GM12801 (cell line): ENCODE measurements at regions not wholly inside any gene's neighbourhood (a gene's known extent, or its start where the extent isn't known, plus 50 kb on each side); places are given as distances from the start of the nearest gene placed in this dataset.

Experiments
- TF ChIP-seq, protein P1 (sequence below): IDR thresholded peaks from one replicate; pipeline ENCODE4 v1.5.1; 2011; ENCODE audit warnings: control low read depth; ENCODE audit not compliant: insufficient read length; ENCODE audit errors: extremely low read depth

DNA sequence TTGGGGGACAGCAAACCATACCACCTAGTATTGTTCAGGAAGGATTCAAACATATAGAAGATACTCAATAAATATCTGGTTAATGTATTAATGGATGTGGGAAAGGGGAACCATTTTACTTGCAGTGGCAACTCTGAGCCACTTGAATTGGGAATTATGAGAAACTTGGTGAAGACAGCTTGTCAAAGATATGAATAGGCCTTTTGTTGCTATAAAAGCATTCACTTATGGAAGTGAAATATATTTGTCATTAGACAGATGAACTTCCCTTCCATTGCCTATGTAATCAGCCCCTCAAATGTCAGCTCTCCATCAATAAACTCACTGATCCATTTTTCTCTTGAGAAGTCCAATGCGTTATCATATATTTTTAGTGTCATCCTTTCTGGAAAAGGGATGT is 56.1 kb downstream of the GPR85 start:
- TF ChIP-seq, protein P1, sequence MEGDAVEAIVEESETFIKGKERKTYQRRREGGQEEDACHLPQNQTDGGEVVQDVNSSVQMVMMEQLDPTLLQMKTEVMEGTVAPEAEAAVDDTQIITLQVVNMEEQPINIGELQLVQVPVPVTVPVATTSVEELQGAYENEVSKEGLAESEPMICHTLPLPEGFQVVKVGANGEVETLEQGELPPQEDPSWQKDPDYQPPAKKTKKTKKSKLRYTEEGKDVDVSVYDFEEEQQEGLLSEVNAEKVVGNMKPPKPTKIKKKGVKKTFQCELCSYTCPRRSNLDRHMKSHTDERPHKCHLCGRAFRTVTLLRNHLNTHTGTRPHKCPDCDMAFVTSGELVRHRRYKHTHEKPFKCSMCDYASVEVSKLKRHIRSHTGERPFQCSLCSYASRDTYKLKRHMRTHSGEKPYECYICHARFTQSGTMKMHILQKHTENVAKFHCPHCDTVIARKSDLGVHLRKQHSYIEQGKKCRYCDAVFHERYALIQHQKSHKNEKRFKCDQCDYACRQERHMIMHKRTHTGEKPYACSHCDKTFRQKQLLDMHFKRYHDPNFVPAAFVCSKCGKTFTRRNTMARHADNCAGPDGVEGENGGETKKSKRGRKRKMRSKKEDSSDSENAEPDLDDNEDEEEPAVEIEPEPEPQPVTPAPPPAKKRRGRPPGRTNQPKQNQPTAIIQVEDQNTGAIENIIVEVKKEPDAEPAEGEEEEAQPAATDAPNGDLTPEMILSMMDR, result no peak

DNA sequence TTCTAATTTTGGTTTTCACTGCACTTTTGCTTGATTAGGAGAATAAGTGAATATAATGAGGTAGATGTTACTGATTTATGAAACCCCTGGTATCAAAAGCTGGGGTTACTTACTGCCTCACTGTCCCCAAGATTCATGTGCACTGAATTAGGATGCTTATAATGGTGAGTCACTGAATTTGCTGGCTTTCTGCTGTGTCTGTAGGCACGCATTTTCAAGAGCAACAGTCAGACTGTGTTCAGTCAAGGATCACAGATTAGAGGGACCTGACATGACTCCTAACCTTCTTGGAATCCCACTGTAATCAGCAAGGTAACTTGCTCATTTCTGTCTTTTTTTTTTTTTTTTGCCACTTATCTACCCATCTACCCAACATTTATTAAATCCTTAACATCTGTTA is 59.7 kb downstream of the GPR85 start:
- TF ChIP-seq, protein P1, result no peak

DNA sequence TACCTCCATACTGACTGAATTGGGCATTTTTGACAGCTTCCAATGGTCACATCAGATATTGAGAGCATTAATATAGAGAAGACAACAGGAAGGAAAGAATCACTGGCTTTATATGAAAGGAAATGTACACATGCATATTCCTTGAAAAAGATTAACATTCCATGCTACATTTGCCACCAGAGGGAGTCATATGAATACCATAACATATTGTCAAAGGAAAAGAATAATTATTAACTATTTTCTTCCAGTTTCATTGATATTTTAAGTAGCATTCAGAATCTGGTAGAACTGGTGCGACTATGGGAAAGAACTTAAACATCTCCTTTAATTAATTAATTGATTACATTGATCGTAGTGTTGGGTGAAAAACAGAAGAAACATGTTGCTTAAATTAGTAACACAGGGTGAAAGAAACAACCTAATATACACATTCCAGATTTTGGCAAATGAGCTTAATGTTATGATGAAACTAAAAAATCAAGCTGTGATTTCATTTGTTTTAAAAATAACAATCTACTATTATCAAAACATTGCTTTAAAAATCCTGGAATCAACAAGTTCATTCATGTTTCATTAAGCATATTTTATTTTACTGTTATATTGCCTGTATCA is 71.5 kb downstream of the GPR85 start:
- TF ChIP-seq, protein P1, result no peak

DNA sequence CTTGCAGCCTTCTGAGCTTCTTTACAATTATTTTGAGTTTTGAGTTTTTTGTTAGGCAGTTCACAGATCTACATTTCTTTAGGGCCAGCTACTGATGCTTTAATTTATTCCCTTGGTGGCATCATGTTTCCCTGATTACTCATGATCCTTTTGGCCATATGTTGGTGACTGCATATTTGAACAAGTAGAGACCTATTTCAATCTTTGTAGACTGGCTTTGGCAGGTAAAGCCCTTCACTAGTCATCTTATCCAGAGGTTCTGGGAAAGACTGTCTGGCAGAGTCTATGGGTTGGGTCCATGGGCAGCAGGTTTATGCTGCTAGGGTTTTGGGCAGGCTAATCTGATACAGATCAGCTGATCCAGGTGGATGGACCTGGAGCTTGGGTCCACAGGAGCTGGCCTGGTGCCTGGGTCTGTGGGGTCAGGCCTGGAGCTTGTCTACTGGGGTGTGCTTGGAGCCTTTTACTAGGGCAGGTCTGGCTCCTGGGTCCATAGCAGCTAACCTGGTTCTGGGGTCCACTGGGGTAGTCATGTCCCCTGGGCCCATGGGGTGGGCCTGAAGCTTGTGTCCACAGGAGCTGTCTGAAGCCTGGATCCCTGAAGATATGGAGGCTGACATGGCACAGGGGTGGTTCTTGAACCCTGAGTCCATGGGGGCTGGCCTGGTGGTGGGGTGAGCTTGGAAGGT is 72.7 kb downstream of the GPR85 start:
- TF ChIP-seq, protein P1, result no peak

DNA sequence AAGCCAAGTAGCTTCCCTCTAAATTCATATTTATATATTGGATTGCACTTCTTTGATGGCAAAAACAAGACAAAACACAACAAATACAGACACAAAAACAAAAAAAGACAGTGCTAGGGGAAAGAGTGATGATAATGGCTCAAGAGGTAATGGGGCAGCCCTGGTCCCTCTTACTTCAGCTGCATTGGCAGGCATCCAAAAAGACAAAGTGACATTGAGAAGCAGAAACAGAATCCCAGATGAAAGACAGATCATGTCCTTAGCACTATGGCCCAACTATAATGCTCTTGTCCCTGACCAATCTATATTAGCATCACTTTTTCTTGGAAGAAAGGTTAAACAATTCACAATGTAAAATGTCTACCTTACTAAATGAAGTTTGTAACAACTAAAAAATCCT is 76.2 kb downstream of the GPR85 start:
- TF ChIP-seq, protein P1, result no peak

DNA sequence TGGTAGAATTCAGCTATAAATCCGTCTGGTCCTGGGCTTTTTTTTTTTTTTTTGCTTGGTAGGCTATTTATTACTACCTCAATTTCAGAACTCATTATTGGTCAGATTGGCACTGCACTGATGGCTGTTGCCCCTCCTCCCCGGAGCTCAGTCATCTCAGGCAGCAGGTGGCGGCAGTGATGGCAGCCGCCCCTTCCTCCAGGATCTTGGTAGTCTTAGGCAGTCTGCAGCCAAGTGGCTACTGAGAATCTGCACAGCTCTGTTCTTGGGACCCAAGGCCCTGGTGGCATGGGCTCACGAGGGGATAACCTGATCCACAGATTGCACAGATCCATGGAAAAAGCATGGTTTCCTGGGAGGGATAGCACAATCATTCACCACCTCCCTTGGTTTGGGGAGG is 77.9 kb downstream of the GPR85 start:
- TF ChIP-seq, protein P1, result no peak

DNA sequence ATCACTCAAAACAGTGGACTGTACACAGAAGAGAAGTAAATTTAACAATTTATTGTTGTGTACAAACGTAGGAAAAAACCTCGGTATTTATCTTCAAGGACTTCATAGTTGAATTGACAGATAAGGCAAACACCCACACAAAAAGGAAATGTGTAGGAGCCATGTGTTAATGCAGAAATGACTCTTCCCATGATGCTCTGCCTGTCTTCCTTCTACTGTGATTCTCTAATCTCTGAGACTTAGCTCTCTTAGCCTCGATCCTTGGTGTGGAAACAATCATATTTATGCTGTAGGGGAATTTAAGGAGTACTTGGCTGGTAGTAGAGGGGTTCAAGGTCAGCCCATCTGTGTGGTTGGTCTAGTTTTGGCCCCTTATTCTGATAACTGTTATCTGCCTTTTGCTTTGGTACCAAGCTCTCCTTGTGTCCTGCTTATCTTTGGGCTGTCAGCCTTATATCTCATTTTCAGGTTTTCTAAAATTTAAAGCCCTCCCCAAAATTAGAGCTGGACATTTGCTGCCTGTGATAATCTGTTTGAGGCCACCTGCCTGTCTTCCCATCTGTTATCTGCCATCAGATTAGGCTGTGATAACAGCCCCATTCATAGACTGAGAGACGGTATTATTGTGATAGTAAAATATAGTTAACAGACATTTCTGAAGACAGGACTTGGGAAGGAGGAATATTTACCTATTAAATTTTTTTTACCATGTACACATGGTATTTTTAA is 81.7 kb downstream of the GPR85 start:
- TF ChIP-seq, protein P1, result no peak
